GM18867 (cell line): ENCODE measurements at regions not wholly inside any gene's neighbourhood (a gene's known extent, or its start where the extent isn't known, plus 50 kb on each side); places are given as distances from the start of the nearest gene placed in this dataset.
"Not testable (repeated sequence)": the region's sequence is repeated elsewhere in the genome, so short reads cannot be mapped to it uniquely, and the experiment has no call there.

Source experiments
- ATAC-seq: cut with Tn5 transposase; IDR thresholded peaks from one replicate; pipeline ENCODE4 v1.9.1; 2021; ENCODE audit warnings: mild to moderate bottlenecking, moderate library complexity; ENCODE audit not compliant: unreplicated experiment

- ATAC-seq: no peak
Measured at GRCh38 chr5:21071986-21072385, 1084.0 kb upstream of the CDH18 start.

- no peak for ATAC-seq
Measured at GRCh38 chr5:21071421-21071820, 1083.4 kb upstream of the CDH18 start.

GRCh38 chr5:21070858-21071257 lies 1082.9 kb upstream of the CDH18 start:
- no peak for ATAC-seq

- no peak for ATAC-seq
Measured at GRCh38 chr5:21067724-21068123, 1079.7 kb upstream of the CDH18 start.

- ATAC-seq: no peak
Measured at GRCh38 chr5:21063146-21063545, 1075.1 kb upstream of the CDH18 start.

- peak; percentile 95 for ATAC-seq
Measured at GRCh38 chr5:21058289-21058688, 1070.3 kb upstream of the CDH18 start.

- ATAC-seq: no peak
Measured at GRCh38 chr5:21051945-21052344, 1063.9 kb upstream of the CDH18 start.

- no peak for ATAC-seq
Measured at GRCh38 chr5:21049901-21050300, 1061.9 kb upstream of the CDH18 start.

- no peak for ATAC-seq
Measured at GRCh38 chr5:21030981-21031380, 1043.0 kb upstream of the CDH18 start.

- ATAC-seq: no peak
Measured at GRCh38 chr5:21024966-21025365, 1037.0 kb upstream of the CDH18 start.

GRCh38 chr5:21013237-21013636 lies 1025.2 kb upstream of the CDH18 start:
- ATAC-seq: no peak

- ATAC-seq: no peak
Measured at GRCh38 chr5:21007781-21008180, 1019.8 kb upstream of the CDH18 start.

- not testable (repeated sequence) for ATAC-seq
Measured at GRCh38 chr5:20988933-20989332, 1000.9 kb upstream of the CDH18 start.

- no peak for ATAC-seq
Measured at GRCh38 chr5:20985754-20986153, 997.8 kb upstream of the CDH18 start.

- ATAC-seq: no peak
Measured at GRCh38 chr5:20974426-20974825, 986.4 kb upstream of the CDH18 start.

- peak; percentile 88 for ATAC-seq
Measured at GRCh38 chr5:20972419-20972925, 984.5 kb upstream of the CDH18 start.

- ATAC-seq: no peak
Measured at GRCh38 chr5:20959347-20959746, 971.3 kb upstream of the CDH18 start.

- no peak for ATAC-seq
Measured at GRCh38 chr5:20958641-20959040, 970.6 kb upstream of the CDH18 start.

GRCh38 chr5:20956134-20956533 lies 968.1 kb upstream of the CDH18 start:
- ATAC-seq: no peak

- ATAC-seq: no peak
Measured at GRCh38 chr5:20949636-20950035, 961.6 kb upstream of the CDH18 start.

GRCh38 chr5:20943183-20943971 lies 955.4 kb upstream of the CDH18 start:
- not testable (repeated sequence) for ATAC-seq

GRCh38 chr5:20942603-20943002 lies 954.6 kb upstream of the CDH18 start:
- not testable (repeated sequence) for ATAC-seq

GRCh38 chr5:20940786-20941185 lies 952.8 kb upstream of the CDH18 start:
- ATAC-seq: not testable (repeated sequence)
